GM12873 (cell line): ENCODE measurements at regions not wholly inside any gene's neighbourhood (a gene's known extent, or its start where the extent isn't known, plus 50 kb on each side); places are given as distances from the start of the nearest gene placed in this dataset.

ENCODE experiments used
- CTCF ChIP-seq: IDR thresholded peaks from 2 replicates; pipeline ENCODE4 v1.5.1; 2012; ENCODE audit warnings: low read depth, mild to moderate bottlenecking, moderate library complexity, low read length, control low read depth; ENCODE audit not compliant: insufficient read depth; ENCODE audit errors: missing control alignments

- no peak for TF ChIP-seq CTCF
These were observed 95.3 kb upstream of the SNX9 start for GRCh38 chr6:157727629-157728182.

- no peak for TF ChIP-seq CTCF
These were observed 94.7 kb upstream of the SNX9 start for GRCh38 chr6:157728183-157728881.

- TF ChIP-seq CTCF: no peak
These were observed 91.8 kb upstream of the SNX9 start for GRCh38 chr6:157731221-157731620.

- TF ChIP-seq CTCF: no peak
These were observed 91.0 kb upstream of the SNX9 start for GRCh38 chr6:157732007-157732406.

- TF ChIP-seq CTCF: no peak
These were observed 90.5 kb upstream of the SNX9 start for GRCh38 chr6:157732416-157733161.

GRCh38 chr6:157741321-157741947 lies 81.6 kb upstream of the SNX9 start:
- no peak for TF ChIP-seq CTCF
